GM19452 (cell line): ENCODE measurements at regions not wholly inside any gene's neighbourhood (a gene's known extent, or its start where the extent isn't known, plus 50 kb on each side); places are given as distances from the start of the nearest gene placed in this dataset.

Experiments
- ATAC-seq: cut with Tn5 transposase; IDR thresholded peaks from one replicate; pipeline ENCODE4 v1.9.1; 2021; ENCODE audit not compliant: unreplicated experiment

DNA sequence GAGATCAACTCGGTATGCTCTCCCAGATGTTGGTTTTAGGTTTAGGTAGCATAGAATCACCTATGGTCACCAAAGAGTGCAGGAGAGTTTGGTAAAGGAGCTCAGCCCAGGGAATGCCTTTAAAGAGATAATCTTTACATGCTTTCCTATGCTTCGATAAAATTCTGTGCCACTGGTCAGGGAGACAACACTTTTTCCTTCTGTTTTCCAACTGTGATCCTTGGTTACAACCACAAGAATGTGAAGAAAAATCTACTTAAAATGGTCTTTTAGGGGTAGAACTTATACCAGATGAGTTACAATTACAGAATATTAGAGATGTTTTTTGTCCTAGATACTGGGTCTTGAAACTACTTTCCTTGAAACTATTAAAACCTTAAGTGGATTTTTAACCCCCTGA lies 895.6 kb downstream of the TTLL7 start:
- ATAC-seq = no peak

DNA sequence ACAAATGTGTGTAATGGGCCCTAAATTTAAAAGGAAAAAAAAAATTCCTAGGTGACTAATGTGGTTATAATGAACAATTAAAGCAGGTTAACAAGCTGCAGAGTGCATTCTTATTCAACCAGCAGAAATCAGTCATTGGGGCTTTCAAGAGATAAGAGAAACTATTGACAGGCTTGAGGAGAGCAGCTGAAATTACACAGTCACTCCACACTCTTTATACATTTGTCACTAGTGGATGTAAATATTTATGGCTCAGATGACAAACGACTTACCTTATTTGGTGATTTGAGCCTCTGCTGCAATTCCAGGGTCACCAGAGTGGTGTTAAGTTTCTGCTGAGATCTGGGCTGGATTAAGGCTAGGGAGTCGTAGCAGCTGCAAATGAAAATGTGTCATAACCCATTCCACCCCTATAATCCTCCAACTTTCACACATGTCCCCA lies 896.3 kb downstream of the TTLL7 start:
- no peak for ATAC-seq

DNA sequence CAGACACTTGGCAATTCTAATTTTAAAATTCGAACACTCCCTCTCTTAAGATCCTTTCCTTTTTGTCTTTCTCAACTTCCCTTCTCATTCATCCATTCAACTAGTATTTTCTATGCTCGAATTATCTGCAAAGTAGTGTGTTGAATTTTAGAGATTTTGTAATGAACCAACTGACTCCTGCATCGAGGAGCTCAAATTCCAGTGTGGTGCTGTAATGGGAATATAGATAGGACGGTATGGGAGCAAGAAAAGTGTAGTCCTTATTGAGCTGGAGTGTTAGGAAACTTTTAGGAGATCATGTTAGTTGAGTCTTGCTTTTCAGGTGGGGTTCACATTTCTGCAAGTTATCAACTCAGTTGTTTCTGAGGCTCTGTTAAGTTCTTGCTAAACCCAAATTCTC lies 897.5 kb downstream of the TTLL7 start:
- no peak for ATAC-seq

DNA sequence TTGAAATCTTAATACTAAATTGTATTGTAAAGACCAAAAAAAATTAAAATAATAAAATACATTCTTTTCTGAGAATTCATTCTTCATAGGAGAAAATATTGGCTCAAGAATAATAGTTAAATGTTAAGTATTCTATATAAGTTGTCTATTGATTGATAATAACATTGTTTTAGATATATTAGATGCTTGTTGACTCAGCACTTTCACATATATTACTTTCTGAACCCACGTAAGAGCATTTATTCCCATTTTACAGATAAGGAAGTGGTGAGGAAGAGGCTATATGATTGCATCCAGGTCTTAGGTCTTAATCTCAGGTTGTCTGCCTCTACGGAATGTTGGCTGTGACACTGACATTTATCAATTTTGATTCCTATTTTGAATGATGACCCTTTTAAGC lies 898.8 kb downstream of the TTLL7 start:
- no peak for ATAC-seq

DNA sequence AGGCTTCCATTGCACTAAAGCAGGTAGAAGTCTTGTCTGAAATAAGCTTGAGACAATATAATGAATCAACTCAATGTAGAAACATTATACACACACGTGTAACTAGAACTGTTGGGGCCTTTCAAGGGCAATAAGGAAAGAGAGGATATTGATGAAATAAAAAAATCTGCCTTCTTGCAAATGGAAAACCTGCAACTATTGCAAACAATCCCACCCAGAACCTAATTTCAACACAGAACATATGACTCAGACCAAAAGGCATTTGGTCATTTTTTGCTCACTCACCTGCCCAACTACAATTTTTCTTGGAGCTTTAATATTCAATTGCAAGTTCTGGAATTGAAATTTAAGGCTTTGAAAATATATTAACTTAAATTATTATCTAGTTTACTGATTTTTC lies 900.1 kb downstream of the TTLL7 start:
- no peak for ATAC-seq

DNA sequence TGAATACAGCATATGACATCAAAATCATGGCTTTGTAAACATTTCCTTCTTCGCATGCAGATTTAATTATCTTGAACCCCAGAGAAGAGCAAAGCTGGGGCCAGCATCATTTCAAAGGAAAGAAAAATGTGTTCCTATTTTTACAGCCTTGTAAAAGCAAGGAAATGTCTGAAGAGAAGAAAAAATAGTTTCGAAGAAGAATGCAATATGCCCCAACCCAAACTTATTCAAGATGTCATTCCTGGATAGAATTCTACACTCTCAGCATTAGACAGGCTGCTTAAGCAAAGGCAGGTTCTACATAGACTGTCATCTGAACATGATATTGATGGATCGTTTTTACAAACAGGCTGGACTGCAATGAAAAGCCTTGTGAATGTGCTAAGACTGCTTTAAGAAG lies 900.8 kb downstream of the TTLL7 start:
- ATAC-seq = no peak

DNA sequence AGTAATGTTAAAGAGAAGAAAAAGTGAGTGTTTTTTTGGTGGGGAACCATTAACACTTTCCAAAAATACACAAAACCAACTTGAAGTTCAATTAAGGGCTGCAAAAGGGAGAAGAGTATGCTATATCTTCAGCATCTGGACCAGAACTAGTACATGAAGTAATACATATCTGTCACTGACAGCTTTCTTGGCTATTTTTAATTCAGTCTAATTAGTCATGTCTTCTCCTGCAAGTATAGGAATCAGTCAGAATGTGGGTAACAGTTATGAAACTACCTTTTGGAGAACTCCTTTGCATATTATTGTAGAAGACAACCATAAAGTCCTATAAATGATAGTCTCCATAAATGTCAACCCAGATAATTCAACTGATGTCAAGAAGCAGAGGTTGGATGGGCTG lies 901.2 kb downstream of the TTLL7 start:
- ATAC-seq = no peak

DNA sequence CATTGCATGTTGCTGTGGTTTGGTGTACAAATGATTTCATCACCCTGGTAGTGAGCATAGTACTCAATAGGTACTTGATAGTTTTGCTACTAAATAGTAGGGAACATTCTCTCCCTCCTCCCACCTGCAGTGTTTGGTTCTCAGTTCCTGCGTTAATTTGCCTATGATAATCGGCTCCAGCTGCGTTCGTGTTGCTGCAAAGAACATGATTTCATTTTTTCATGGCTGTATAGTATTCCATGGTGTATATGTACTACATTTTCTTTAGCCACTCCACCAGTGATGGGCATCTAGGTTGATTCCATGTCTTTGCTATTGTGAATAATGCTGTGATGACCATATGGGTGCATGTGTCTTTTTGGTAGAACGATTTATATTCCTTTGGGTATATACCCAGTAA lies 903.4 kb downstream of the TTLL7 start:
- no peak for ATAC-seq

DNA sequence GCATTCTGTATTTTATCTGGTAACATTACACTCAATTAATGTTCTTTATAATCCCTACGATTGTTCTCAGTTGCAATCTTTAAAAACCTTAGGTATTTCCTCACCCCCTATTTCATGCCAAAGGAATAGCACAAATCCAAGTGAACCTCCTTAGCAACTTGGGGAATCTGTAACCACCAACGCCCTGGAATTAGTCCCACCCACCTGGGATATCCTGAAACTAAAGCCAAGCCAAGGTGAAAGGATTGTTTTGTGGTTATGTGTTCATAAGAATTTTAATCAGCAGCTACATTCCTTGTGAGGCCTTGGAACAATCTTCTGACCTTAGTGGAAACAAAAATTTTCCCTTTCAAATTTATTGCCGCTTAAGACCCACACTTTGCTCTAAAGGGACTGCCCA lies 908.7 kb downstream of the TTLL7 start:
- ATAC-seq = no peak

DNA sequence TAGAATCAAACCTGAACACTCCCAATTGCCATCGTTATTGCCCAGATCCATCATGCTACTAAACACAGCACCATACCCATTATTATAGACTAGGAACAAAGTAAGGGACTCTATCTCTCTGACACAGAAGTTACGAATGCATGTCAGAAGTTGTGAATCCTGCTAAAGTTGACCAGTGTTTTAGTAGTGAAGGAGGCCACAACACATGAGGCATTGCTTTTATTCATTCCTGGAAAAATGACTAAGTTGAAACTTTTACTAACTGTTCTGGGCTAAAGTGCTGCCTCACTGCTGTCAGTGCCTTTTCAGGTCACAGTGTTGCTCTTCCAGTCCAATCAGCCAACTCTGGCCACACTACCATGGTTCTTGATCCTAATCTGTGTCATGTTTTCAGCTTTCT lies 911.1 kb downstream of the TTLL7 start:
- no peak for ATAC-seq

DNA sequence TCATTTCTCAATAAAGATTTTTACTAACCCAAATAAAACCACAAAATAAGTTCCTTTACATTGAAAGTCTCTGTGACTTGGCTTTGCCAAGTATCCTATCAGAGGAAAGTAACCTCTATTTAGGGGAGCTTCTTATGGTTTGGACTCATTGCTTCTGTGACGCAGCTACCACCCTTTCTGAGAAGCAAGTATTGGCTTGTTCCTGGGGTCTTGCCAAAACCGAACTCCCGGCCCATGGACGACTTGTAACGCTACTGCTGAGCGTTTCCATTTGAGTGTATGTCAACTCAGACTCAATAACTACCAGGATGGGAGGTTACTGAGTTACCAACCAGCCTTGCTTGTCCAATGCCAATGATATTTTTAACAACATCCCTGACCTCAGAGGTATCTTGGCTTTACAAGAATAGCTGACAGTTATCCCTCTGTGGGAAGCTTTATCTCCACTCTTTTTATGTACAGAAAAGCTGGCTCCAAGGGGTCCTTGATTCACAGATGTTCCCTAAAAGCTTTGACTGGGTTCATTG lies 911.9 kb downstream of the TTLL7 start:
- ATAC-seq = no peak

DNA sequence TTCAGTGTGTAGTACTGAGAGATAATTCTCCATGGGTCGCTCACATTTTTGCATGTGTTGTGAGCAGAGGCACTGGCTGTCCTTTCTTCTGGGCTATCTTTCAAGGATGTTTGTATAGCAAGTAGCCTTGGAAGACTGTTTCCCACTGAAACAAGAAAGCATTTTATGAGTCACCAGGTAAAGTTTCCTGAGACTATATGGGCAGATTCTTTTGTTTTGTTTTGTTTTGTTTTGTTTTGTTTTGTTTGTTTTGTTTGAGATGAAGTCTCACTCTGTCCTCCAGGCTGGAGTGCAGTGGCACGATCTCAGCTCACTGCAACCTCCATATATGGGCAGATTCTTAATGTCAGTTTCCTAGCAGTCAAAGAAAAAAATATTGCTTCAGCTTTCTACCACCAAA lies 912.6 kb downstream of the TTLL7 start:
- ATAC-seq = no peak

DNA sequence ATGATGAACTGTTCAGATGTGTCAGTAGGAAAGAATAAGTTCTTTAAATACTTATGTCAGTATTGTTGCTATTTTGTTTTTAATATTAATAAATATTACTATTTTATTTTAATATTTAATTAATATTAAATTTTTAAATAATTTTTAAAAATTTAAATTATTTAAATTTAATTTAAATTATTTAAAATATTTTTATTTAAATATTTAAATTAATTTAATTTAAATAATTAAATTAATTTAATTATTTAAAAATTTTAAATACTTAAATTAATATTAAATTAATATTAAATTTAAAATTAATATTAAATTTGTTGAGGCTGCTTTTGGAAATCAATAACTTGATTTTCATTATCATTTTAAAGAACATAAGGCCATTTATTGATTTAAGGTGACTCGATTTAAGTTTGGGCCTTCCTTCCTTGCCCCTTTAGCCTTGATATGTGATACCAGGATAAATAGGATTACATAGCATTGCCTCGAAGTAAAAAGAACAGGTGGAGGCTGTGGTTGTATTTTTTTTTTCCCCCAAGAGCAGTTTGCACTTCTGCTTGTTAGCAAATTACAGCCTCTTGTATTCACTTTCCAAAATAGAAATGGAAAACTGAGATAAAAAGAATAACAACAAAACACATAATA lies 915.2 kb downstream of the TTLL7 start:
- no peak for ATAC-seq

DNA sequence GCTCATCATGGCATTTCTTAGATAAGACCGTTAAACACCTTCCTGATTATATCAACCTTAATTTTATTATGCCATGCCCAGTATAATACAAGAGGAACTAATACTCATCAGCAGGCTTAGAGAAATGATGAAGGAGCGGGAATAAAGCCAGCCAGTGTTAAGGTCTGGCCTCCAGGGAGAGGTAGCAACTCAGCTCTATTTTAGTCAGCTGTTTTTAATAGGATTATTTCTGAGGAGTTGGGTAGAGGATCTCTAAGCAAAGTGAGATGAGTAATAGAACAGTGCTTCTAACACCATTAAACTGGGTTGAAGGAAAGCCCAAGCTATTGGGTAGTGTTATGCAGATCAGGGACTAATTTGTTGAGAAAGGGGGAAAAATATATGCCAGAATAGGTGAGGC lies 921.5 kb downstream of the TTLL7 start:
- no peak for ATAC-seq

DNA sequence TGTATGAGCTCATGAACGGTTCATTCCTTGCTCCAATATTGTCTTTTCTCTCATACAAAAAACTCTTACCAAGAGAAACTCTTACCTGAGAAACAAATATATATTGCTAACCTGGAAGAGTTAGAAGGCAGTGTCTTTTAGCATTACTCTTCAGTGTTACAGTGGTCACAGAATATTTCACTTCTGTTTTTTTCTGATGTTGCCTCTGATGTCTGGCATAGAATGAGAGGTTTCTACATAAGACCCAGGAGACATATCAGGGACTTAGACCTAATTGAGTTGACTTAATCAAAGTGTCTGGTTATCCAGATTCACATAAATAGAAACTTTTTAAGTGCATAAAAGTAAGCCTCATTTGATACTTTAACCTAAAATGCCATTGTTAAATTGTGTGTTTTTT lies 923.8 kb downstream of the TTLL7 start:
- no peak for ATAC-seq

DNA sequence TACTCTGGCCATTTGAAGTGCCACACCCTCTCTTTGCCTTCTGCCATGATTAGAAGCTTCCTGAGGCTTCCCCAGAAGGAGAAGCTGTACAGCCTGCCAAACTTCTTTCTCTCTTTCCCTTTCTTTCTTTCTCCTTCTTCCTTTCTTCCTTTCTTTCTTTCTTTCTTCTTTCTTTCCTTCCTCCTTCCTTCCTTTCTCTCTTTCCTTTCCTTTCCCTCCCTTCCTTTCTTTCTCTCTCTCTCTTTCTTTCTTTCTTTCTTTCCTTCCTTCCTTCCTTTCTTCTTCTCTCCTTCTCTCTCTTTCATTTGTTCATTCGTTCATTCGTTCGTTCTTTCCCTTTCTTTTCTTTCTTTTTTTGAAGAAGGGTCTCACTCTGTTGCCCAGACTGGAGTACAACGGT lies 931.0 kb downstream of the TTLL7 start:
- ATAC-seq = no peak

DNA sequence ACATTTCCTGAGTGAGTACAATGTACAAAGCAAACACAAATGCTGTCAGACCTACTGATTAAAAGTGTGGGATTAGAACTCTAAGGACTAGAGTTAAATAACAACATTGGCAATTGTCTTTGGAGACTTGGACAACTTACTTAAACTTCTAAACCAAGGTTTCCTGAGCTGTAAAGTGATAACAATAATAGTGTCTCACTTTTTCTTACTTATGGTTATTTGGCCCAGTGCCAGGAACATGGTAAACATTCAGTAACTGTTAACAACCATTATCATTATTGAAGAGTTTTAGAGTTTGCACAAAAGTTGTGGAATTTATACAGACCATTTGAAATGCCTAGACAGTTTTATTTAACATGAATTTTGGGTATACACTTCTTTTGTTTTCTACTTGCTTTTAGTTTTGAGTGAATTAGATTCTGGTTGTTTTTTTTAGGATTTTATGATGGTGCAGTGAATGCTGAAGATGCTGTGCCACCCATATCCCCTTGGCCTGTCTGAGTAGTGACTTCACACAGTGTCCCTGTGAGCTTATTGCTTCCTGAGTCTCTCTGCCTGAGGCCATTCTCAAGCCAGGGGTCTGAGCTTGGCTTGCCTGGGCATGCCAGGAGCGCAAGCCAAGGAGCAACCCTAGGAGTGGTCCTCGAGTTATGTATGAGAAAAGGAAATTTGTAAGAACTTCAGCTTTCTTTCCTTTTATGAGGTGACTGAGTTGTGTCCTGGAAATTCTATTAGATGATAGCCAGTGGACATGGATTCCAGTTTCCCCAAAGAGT lies 932.8 kb downstream of the TTLL7 start:
- ATAC-seq = no peak

DNA sequence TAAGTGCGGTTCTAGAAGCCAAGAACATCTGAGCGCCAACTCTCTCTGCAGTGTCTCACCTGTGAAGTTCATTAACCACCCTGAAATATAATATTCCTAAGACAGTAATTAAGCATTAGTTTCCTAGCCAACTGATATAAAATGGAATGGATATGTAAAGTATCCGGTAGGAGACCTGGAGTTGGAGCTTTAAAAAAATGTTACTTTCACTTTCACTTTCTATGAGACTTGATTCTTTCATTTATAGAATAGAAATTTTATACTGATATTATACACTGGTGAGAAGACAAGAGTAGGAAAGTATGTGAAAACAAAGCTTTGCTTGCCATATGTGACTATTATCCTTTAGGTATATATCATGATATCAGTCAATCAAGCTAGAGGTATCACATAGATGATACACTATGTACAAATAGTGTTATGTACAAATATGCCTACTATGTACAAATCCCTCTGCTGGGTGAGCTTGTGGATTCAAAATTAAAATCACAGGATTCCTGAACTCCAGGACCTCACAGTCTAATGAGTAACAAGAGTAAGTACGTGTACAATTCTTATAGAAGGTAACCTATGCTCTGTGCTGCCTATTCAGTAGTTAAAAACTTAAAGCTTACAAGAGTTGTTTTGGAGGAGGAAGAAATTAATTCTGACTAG lies 934.2 kb downstream of the TTLL7 start:
- ATAC-seq = no peak

DNA sequence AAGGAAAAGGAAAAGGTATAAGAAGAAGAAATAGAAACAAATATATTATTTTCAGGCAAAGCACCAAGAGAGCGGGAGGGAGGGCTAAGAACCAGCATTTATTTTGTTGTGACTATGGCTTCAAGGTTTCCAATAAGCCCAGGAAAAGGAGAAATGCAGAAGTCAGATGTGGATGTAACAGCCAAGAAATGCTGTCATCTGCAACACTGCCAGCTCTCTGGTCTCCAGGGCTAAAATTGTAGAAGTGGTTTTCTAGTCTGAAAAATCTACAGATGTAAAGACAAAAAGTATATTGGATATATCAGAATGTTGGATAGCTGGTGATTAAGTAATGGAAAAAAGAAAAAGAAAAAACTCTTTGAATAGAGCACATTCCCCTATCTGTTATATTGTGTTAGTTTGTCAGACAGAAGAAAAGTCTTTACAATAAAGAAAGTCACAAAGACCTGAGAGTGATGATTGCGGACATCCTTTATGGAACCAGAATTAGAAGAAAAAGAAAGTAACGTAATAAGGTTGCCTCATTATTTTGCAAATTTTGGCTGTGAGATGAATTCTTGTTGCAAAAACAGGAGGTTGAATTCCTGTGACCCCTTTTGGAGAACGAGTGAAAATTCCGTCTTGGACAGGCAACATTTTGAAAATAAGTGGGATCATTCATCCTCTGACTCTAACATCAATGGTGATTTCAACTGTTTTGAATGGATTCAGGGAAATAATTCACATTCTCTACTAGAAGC lies 938.1 kb downstream of the TTLL7 start:
- ATAC-seq = no peak

DNA sequence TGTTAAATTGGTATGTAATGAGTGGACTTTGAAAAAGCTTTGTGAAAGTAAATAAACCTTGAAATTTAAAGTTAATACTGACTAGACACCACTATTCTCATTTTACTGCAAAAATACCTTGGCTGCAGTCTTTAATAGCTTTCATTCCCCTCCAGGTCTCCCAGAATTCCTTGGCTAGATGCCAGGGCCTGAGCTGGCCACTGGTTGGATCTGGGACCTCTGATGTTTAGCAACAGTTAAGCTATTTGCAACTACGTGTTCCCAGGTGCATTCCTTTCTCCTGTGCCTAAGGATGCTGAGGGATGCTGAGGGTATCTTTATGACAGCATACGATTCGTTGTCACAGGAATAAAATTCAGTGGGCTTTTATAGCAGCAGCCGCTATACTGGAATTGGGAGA lies 938.7 kb downstream of the TTLL7 start:
- ATAC-seq = no peak

DNA sequence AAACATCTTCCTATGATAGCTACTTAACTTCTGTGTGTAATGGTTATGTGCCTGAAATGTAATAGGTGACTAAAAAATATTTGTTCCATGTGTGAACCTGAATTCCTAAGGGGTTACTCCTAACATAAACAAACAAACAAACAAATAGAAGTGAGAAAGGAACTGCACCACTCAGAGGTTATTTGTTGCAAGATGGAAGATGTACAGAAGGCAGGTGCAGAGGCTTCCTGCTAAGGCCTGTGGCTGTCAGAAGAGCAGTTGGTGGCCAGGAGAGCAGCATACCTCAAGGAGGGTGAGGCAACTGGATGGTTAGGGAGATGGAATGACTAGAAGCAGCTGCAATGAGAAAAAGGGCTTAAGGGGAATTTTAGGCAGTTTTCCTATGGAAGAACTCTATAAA lies 940.6 kb downstream of the TTLL7 start:
- ATAC-seq = no peak
